UCSD-AML1 (cell line): ENCODE measurements at regions not wholly inside any gene's neighbourhood (a gene's known extent, or its start where the extent isn't known, plus 50 kb on each side); places are given as distances from the start of the nearest gene placed in this dataset.
"Not testable (repeated sequence)": the region's sequence is repeated elsewhere in the genome, so short reads cannot be mapped to it uniquely, and the experiment has no call there.

ENCODE experiments used
- DNase-seq: peaks from one replicate; lab custom pipeline; 2025; ENCODE audit not compliant: unreplicated experiment; lab: John Stamatoyannopoulos, UW

DNA sequence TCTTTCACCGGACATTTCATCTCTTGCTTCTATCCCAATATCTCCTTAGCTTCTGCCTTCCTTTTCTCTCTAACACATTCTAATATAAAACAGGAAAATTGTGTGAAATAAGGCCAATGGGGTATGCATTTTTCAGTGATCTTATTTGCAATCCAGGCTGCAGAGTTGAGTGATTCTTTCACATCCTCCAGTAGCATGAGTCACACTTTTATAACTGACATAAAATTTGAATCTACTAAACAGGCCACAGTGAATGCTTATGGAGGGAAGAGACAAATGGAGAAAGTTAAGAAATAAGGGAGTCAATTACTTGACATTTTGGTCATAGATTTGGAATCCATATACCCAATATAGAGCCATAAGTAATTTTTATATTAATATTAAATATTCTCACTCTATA, 1037.0 kb upstream of the SPRY2 start:
- DNase-seq = no peak

GRCh38 chr13:81375709-81376108, 1034.8 kb upstream of the SPRY2 start:
- DNase-seq = no peak

GRCh38 chr13:81362711-81363110, 1021.8 kb upstream of the SPRY2 start:
- DNase-seq = not testable (repeated sequence)

- no peak for DNase-seq
Measured at GRCh38 chr13:81350056-81350455, 1009.1 kb upstream of the SPRY2 start.

DNA sequence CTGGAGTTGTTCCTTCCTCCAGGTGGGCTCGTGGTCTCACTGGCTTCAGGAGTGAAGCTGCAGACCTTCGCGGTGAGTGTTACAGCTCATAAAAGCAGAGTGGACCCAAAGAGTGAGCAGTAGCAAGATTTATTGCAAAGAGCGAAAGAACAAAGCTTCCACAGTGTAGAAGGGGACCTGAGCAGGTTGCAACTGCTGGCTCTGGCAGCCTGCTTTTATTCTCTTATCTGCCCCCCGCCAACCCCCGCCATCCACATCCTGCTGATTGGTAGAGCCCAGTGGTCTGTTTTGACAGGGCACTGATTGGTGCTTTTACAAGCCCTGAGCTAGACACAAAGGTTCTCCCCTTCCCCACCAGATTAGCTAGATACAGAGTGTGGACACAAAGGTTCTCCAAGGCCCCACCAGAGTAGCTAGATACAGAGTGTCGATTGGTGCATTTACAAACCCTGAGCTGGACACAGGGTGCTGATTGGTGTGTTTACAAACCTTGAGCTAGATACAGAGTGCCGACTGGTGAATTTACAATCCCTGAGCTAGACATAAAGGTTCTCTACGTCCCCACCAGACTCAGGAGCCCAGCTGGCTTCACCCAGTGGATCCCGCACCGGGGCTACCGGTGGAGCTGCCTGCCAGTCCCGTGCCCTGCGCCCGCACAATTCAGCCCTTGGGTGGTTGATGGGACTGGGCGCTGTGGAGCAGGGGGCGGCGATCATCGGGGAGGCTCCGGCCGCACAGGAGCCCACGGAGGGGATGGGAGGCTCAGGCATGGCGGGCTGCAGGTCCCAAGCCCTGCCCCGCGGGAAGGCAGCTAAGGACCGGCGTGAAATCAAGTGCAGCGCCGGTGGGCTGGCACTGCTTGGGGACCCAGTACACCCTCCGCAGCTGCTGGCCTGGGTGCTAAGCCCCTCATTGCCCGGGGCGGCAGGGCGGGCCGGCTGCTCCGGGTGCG, 999.5 kb upstream of the SPRY2 start:
- not testable (repeated sequence) for DNase-seq

- not testable (repeated sequence) for DNase-seq
Measured at GRCh38 chr13:81339666-81340065, 998.7 kb upstream of the SPRY2 start.

DNA sequence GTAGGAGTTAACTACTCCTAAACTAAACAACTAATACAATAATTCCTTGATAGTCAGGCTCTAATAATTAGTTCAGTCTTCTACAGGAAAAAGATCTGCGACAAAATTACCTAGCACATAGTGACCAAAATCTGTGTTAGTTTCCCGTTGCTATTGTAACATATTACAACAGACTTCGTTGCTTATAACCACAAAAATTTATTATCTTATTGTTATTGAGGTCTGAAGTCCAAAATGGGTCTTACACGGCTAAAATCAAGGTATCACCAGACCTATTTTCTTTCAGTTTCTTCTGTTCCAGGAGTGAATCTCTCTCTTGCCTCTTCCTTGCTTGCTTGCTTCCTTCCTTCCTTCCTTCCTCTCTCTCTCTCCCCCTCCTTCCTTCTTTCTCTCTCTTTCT, 993.6 kb upstream of the SPRY2 start:
- DNase-seq = no peak

DNA sequence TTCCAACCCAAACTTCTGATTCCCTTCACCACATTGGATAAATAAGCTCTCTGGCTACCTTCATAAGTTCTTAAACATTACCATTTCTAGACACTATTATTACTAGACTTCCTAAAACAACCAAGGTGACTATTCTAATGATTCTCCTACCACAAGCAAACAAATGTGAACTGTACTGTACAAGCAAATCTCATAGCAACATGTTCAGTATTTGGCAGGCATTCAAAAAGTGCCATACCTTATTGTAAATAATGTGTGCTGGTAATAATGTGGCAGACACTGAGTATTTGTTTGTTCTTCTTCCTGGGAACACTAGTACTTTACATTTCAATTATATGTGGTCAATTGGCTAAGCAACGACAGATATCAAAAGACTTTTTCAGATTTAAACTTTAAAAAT, 986.0 kb upstream of the SPRY2 start:
- no peak for DNase-seq

DNA sequence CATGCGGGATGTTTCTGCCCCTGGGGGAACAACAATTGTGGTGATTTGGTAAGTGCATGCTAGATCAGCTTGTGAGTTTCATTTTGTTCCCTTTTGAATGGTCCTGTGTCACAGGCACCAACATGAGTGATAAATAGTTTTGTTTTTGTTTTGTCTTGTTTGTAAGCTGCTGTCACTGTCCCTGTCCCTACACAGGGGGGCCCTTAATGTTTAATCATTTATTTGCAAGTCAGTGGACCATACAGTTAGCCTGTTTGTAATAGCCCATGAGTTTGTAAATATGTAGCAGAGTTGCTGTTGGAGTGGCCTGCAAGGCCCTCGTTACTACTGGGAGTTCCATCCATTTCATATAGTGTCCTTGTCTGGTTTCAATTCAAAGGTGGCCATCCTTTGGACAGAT, 979.6 kb upstream of the SPRY2 start:
- DNase-seq = no peak

DNA sequence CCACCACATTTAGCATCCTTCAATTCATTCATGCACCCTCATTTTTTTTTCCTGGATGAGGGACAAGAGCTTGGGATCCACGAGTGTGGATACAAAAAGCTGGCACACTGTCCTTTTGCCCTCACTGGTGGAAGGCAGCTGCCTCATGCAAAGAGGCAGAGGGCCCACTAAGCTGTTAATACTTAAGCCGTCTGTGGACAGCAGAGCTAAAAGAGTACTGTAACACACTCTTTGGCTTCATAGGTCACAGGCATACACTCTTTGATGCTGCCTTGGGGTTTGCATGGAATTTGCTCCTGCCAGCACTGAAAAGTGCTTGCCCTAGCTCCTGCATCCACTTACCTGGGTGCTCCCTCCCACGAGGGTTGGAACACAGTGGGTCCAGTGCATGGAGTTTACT, 978.4 kb upstream of the SPRY2 start:
- no peak for DNase-seq

DNA sequence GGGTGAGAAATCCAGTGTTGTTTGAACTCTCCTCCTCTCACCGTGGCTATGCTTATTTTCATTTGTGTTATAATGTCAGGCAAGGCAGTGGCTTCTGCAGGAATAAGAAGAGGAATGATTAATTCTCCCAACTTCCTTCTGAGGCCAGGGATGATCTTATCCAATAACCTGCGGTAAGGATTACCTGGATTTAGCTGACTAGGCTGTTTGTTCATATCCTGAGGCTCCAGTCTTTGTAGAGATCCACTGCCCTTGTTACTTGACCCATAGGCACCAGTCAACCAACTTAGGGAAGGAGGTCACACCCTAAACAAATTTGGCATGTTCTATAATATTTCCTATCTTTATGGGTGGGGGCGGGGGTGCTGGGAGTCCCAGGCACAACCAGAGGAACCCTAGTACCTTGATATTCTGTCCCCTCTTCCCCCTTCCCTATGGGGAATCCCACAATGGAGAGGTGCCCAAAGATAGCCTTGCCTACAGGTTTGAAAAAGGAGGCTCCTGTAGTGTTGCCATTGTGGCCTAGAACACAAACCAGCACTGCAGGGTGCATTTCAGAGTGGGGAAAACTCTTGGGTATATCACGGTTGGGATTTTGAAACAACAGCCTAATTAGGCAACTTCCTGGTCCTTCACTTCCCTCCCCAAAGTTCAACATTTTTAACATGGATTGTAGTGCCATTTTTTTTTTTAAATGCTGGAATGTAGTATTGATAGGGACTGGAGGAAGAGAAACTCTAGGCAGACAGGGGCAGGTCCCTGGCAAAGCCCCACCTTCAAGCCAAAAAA, 977.5 kb upstream of the SPRY2 start:
- no peak for DNase-seq

DNA sequence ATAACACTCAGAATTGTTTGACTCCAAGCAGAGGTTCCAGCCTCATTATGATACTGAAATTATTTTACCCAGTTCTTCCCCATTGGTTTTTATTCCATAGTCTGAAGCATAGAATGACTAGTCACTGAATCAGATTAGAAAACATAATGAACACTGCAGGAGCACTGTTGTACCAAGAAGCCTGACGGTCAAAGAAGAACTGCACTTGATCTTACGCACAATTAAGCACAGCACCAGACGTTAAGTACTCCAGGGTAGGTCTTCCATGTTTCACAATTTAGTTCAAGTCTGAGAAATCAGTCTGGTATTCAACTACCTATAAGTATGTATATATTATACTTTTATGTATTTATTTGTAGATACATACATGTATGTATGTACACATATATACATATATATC, 973.5 kb upstream of the SPRY2 start:
- no peak for DNase-seq

GRCh38 chr13:81305928-81306327, 965.0 kb upstream of the SPRY2 start:
- DNase-seq = no peak

DNA sequence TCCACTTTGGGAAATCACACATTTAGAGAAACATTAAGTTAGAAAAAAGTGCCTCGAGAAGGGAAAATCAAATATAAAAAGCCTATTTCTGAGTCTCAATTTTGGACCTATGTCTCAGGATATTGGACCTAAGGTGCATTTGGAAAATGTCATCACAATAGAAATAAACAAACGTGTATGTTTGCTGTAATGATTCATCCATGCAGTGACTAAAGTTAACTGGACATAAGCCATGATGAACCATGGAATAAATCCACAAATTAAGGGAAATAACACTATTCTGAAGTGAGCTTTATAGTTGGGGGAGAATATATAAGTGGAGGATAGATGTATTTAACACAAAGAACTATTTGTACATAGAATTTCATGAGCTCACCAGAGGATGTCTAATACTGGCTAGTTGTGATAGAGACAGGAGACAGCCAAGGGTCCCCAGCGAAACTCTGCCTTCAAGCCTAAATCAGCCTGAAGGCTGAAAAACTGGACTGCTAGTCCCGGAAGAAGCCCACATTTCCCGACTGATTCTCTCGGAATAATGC, 963.3 kb upstream of the SPRY2 start:
- DNase-seq = no peak

DNA sequence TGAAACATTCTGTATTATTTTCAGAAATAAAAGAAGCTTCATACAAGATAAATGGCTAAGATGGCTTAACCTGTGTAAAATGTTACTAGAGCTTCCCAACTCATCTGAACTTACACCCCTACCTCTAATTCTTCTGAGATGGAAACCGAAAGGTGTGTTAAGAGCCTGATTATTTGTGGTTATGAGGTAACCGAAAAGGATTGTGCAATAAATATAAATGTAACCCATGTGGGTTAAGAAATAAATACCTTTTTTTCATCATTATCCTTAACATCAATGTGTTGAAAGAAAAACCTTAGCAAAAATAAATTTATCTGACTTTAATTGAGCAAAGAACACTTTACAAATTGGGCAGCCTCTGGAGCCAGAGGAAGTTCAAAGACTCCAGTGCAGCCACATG, 961.8 kb upstream of the SPRY2 start:
- no peak for DNase-seq

GRCh38 chr13:81302125-81302524, 961.2 kb upstream of the SPRY2 start:
- DNase-seq = no peak

DNA sequence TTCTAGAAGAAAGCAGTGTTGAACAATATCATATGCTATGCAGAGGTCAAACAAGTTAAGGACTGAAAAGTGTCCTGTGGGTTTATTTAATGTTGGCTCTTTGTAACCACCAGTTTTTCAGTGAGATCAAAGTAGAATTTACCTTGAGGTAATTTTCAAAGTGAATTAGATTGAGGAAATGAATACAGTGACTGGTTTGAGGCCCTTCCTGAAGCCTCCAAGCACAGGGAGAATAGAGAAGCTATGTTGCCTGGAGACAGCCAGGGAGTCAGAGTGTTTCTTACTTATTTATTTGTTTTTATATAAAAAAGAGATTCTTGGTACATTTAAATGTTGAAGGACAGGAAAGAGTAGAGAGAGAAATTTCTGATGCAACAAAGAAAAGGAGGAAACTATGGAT, 954.3 kb upstream of the SPRY2 start:
- no peak for DNase-seq

DNA sequence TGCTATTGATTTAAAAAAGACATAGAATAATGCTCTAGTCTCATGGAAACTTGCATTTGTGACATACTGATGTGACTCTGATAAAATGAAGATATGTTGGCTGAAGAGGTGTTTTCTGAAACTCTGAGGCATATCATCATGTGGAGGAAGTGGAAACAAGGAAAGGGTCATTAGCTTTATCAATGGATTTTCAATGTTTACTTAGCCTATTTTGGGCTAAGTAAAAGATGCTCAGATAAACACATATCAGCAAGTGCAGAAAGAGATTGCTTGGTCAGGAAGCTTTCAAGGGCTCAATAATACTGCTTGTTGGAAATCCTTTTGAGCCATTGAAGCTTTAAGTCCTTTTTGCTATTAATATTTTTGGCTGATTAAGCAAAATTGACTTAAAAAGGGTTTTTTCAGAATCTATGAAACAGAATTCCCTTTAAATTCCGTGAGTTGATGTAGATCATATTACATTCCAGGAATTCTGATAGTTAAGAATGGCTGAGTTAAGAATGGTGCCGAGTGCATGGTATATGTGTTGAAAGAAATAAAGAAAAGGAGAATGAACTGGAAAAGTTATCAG, 952.8 kb upstream of the SPRY2 start:
- no peak for DNase-seq

GRCh38 chr13:81283561-81283960, 942.6 kb upstream of the SPRY2 start:
- DNase-seq = no peak

GRCh38 chr13:81283062-81283461, 942.1 kb upstream of the SPRY2 start:
- DNase-seq = no peak

DNA sequence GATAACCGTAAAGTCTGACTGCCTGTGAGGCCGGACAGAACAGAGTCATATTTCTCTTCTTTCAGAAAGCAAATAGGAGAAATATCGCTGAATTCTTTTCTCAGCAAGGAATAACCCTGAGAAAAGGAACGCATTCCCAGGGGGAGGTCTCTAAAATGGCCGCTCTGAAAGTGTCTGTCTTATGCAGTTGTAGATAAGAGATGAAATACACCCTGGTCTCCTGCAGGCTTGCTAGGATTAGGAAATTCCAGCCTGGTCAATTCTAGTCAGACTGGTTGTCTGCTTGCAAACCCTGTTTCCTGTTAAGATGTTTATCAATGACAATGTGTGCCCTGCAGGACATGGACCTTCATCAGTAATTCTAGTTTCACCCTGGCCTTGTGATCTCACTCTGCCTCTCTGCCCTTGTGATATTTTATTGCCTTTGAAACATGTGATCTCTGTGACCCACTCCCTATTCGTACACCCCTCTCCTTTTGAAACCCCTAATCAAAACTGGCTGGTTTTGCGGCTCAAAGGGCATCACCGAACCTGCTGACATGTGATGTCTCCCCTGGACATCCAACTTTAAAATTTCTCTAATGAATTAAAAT, 934.8 kb upstream of the SPRY2 start:
- no peak for DNase-seq
